Dedifferentiated amniotic fluid mesenchymal stem cell (primary cell): ENCODE measurements at regions not wholly inside any gene's neighbourhood (a gene's known extent, or its start where the extent isn't known, plus 50 kb on each side); places are given as distances from the start of the nearest gene placed in this dataset.

Experiments used
- DNase-seq: peaks from one replicate; pipeline ENCODE4 v3.0.0-alpha.2; 2016; ENCODE audit errors: extremely low spot score

DNA sequence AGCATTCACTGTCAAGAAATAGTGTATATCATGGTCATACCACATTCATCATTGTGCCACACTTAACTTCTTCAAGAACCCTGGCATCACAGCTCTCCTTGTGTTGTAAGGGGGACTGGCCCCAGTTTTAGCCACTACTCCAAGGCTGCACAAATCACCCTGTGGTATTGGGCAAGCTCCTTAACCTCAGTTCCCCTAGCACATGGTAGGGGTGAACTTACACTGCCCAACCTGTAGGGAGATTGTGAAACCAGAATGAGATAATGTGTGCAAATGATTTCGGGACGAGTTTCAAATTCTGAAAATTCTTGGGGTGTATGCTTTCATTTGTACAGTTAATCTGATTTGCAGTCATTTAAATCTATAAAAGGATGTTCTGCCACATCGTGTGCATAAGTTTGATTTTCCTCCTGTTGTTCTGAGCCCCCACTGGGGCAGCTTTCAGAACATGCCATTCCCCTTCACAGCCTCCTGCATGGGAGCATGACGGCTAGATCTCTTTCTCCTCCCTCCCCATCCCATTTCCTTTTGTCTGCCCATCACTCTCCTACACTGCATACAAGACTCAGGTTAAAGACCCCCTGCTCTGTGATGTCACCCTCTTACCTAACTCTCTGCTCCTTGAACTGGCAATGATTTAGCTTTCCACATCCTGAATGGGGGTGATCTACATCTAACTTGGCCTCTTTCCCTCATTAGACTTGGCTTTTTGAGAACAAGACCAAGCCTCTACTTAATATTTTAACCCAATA lies 290.3 kb downstream of the CHRM3 start:
- no peak for DNase-seq

- no peak for DNase-seq
These were observed 291.0 kb downstream of the CHRM3 start for GRCh38 chr1:239677362-239677761.

- DNase-seq, result no peak
These were observed 291.8 kb downstream of the CHRM3 start for GRCh38 chr1:239678181-239678580.

GRCh38 chr1:239682046-239682445 lies 295.7 kb downstream of the CHRM3 start:
- DNase-seq, result no peak

DNA sequence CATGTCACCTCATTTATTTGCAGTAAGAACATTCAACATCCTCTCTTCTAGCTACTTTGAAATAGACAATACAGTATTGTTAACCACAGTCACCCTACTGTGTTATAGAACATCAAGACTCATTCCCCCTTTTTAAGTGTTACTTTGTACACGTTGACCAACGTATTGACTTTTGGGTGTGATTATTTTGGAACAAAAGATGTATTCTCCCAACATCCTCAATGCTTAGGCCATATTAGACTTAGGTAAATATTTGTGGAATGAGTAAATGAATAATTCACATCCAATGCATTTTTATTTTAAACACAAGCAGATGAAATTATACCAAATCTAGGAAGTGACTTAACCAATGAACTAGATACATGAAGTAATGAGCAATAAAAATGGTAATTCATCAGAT lies 296.6 kb downstream of the CHRM3 start:
- DNase-seq, result no peak

DNA sequence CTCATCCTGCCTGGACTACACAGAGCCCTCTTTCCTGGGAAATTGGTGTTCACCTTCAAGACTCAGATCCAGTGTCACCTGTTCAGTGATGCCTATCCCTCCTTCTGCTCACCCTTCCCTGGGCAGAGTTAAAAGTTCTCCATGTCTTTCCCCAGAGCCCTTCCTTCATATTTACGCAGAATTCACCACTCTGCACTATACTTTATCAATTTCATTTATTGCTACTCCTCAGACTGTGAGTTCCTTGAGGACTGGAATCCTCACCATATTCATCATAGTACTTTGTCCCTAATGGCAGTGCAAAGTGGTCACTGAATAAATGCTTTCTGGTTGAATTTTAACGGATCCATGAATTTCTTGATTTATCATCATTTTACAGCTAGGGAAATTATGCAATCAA lies 300.0 kb downstream of the CHRM3 start:
- DNase-seq, result no peak

GRCh38 chr1:239696317-239696716 lies 309.9 kb downstream of the CHRM3 start:
- DNase-seq, result no peak

DNA sequence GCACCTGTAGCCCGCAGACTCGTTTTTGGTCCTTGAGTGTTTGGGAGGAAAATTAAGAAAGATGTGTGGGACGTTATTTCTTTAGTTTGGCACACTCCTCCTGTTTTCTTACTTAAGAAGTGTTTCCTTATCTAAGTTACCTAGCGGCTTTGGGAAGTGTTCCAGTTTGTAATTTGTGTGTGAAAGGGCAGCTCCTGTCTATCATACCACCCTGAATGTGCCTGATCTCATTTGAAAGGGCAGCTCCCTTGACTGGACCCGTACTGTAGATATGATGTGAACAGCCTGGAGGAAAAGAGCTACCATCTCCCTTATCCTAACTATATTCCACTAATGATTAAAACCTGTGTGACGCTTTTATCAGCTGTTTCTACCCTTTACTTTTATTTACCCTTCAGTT lies 314.3 kb downstream of the CHRM3 start:
- DNase-seq, result no peak

DNA sequence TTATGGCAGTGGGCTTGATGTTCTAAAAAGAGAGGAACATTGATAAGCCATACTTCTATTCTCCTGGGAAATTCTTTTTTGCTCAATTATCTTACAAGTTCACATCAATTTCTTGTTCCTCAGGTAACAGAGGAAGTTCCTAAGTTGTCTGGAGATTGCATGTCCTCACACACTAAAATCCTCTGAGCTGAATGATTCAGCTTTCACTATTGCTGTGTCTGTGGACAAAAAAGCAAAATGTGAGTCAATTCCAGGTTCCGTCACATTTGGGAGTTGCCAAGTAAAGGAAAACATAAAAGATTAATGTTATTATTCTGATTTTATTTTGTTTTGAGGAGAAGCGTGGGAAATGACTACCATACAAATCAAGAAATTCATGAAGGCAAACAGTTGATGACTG lies 316.7 kb downstream of the CHRM3 start:
- DNase-seq, result no peak

- DNase-seq, result no peak
These were observed 320.0 kb downstream of the CHRM3 start for GRCh38 chr1:239706245-239706892.

GRCh38 chr1:239707615-239708014 lies 321.2 kb downstream of the CHRM3 start:
- no peak for DNase-seq

DNA sequence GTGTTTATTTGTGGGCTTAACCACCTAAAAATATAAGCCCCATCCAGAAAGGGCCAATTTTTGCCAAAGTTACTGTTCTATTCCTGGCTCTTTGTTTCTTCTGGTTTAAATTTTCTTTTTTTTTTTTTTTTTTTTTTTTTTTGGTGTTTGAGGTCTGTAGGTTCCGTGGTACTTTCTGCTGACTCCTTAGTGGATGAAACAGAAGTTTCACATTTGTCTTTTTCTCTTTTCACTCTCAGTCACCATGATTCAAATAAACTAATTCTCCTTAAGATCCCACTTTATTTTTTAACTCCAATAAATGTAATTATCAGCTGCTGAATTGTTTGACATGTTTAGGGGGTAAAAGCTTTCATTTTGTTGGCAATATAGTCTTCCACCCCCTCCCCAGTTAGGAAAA lies 322.3 kb downstream of the CHRM3 start:
- DNase-seq, result no peak

DNA sequence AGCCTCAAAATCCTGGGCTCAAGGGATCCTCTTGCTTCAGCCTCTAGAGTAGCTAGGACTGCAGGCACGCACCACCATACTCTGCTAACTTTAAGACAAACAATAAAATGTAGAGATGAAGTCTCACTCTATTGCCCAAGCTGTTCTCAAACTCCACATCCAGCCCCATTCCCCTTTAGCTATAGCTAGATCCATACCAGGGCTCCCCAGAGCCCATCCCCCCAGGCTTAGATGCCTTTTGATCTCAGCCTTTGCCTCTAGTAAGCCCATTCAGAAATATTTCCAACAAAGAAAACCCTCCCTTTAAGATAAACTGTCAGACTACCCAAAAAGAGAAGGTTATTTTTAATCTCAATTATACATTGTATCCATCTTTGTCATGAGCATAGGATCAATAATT lies 325.4 kb downstream of the CHRM3 start:
- no peak for DNase-seq

DNA sequence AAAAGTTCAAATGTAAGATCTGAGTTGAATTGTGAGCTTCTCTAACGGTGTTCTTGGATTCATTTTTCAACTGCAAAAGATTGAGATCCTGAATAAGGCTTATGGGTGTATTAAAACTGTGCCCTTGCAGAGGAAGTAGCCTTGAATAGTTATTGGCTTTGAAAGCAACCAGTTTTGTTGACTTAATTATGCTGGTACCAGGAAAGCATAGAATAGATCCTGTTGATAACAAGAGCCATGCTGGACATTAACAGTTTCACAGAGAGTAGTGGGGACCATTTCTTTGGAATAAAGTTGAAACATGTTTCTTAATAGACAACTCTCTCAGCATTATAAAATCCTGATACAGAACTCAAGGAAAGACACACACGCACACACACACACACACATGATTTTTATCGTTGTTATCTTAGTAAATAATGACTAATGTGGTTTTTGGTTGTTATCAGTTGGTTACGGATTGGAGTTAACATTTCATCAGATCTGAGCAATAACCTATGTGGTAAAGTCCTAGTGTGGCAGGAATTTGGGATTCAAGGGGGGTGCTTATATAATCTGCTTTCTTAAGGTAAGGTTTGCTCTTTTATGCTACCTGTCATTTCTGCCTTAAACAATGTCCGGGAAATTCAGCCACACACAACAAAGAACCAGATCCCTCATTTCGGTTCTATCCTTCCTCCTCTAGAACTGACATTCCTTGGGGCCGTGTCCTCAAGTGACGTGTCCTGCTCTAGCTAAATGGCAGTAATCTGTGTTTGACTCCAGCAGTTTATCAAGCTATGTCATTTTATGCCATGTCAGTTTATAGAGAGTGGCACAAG lies 330.9 kb downstream of the CHRM3 start:
- no peak for DNase-seq

DNA sequence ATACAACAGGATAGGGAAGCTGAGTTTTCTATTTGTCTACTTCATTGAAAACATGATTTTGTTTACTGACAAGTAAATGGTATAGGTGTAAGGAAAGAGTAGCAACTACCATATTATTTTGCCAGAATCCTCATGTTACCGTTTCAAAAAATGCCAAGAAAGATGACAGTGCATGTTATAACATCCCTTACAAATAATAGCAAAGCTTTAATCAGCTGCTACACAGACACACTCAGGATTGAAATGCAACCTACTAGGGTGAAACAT lies 331.5 kb downstream of the CHRM3 start:
- no peak for DNase-seq

DNA sequence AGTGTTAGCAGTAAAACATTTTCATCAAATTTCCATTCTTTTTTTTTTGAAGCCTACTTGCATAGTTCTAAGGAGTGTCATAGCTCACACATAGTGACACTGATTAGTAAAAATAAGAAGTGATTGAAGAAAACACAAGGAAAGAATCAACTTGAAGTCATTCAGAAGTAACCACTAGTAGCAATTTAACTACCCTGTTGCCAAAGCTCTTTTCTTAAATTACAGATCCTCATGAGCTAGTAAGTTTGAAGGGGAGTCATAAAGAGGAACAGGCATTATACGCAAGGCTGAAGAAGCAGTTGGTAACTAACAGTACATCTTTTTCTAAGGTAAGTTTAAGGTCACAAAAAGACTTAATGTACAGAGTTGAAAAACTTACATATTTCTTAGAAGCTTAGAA lies 332.2 kb downstream of the CHRM3 start:
- DNase-seq, result no peak

DNA sequence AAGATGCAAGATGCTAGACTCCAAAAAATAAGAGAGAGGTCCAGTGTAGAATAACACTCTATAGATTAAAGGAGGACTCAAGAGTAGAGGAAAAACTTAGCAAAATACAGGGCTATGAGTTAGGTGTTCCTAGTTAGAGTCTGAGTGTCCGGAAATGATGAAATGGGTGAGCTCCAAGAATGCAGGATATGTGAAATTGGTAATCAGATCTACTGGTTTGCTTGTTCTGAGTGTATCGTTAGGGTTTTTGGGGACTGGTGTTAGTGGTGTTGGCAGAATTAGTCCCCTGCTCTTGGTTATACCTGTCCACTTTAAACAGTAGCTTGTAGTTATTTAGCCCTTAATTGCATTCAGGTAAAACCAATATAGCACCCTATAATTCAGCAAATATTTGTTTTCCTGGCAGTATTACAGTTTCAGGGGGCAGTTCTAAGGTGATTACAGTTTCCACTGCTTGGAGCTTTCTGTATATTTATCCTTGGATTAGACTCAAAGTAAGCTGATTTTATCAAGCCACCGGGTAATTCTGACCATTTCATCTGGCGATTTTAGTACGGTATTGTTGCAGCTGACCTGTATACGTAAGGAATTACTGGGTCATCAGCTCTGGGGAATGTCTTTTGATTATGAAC lies 332.7 kb downstream of the CHRM3 start:
- DNase-seq, result no peak

DNA sequence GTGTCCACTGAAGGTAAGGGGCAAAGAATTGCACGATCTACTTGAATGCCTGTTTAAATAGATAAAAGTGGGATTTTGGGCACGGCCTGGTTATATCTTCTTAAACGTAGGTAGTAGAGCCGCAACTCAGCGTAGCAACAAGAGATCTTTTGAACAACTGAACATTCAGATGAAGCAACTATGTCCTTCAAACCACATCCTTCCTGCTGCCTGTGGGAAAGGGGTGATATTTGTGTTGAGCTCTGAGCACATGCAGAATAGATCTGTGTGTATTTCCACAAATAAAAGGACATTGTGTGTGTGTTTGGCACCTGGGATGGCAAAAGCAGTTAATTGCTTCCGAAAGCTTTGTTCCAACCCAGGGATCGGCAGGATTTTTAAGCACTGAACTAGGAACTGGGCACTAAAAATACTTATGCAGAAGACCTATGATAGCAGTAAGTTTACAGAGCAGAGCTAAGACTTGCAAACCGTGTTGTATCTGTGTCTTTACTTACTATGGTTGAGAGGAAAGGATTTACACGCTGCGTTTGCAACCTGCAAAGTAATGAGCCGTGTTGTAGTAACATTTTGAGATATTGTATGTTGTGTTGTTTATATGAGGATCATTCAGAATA lies 333.4 kb downstream of the CHRM3 start:
- DNase-seq, result no peak

- no peak for DNase-seq
These were observed 335.7 kb downstream of the CHRM3 start for GRCh38 chr1:239722035-239722434.

GRCh38 chr1:239723776-239724367 lies 337.5 kb downstream of the CHRM3 start:
- no peak for DNase-seq

GRCh38 chr1:239725371-239725770 lies 339.0 kb downstream of the CHRM3 start:
- DNase-seq, result no peak

GRCh38 chr1:239725933-239726332 lies 339.6 kb downstream of the CHRM3 start:
- DNase-seq, result no peak
